CD4-positive, alpha-beta T cell treated with Interleukin-1 beta for 1 hour (primary cell): ENCODE measurements at regions not wholly inside any gene's neighbourhood (a gene's known extent, or its start where the extent isn't known, plus 50 kb on each side); places are given as distances from the start of the nearest gene placed in this dataset.

ENCODE experiments used
- DNase-seq, 2 donors: peaks; one replicate each; pipeline ENCODE4 v3.0.0-alpha.2; 2020 to 2022

DNA sequence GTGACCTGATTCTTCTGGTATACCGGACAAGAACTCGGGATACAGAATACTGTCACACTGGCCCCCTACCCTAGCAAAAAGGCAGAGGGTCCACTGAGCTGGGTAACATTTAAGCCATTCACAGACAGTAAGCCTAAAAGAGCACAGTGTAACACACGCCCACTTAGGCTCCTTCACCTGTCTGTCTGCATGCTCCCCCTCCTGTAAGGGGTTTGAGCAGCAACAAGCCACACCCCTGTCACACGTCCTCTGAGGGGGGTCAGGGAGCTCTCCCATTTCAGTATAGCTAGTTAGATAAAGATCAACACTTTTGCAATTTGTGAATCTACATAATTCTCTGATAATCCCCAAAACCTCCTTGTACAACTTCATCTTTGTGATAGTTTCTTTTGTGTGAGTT is 586.3 kb upstream of the LMCD1 start:
- no peak for DNase-seq

DNA sequence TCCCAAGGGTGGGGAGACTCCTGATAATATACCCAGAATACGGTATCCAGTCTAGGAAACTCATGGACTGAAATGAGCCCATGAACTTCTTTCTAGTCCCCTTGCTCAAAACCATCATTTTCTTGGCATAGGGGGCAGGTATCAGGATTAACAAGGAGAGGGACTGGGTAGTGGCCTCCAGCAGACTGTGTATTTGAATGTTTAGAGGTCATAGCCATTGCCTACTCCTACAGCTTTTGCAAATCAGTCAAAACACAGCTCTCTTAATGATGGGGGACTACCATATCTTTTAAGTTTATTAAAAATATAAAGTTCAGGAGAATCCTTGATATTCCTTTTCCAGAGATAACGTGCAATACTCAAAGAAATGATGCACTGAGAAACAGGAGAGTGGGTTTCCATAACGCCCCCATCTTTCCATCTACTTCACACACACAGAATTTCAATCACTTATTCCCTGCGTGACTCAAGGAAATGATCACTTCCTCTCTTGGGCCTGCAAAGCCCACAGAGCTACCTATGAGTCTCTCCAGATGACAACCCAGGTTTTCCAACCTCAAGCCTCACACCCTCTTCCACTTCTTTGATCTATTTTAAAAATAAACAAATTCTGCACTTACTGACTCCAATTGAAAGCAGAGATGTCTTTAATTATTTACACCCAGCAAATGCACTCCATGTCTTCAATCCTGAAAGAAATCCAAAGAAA is 584.0 kb upstream of the LMCD1 start:
- no peak for DNase-seq

DNA sequence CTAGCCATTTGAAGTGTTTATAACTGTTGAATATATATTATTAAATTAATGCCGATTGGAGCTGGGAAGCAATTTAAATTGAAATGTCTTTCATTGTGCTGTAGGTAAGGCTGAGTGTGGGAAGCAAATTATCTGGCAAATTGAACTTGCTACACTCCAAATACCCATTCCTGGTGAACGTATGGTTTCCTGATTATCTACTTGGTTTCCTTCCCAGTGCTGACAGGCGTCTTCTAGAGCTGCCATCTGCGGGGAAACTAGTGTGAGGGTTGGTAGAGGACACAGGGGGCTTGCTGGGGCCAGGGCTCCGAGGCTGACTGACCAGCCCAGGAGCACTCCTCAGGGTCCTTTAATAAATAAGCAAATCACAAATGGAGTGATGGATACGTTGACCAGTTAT is 581.4 kb upstream of the LMCD1 start:
- no peak for DNase-seq

DNA sequence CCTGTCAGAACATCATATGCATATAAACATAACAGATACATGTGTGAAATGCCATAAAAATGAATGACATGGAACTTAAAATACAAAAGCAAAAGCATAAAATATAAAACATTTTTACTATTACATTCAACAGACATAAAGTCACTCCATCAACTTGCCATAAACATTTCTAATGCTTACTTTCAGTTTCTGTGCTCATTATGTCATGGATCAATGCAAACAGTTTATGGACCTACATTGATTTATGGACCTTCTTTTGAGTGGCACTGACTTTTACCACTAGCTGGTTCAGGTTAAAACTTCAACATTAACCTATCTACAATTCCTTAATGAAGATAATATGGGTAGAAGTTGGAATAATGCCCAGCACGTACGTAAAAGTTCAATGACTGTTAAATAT is 577.4 kb upstream of the LMCD1 start:
- no peak for DNase-seq

DNA sequence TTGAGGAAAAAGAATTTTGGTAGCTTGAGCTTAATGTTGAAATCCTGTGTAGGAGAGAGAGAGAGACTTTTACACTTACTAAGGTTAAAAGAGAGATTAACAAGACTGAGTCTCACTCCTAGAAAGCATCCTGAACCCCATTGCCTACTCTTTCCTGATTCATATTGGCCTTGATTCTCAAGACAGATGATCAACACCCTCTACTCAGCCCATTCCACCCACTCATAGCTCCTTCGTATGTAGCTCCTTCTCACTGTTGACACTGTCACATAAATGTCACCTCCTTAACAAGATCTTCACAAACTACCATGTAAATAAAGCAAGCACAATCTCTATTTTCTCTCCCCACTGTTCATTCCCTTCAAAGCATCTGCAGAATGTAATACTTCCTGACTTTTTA is 574.6 kb upstream of the LMCD1 start:
- no peak for DNase-seq

DNA sequence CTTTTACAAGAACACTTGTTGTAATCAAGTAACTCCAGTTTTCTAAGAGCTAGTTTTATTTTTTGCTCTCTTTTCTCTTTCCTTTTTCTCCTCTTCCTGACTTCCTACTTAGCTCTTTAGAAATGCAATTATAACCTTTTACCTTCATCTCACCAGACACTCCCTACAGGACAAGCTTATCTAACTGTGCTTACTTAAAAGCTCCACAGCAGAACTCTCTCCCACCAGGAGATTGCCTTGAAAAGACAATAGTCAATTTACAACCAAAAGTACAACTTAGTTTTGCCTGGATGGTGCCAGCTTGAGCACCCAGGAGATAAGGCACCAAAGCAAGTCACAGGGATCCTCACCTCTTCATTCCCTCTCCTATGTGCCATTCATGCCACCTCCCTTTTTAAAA is 573.8 kb upstream of the LMCD1 start:
- no peak for DNase-seq

DNA sequence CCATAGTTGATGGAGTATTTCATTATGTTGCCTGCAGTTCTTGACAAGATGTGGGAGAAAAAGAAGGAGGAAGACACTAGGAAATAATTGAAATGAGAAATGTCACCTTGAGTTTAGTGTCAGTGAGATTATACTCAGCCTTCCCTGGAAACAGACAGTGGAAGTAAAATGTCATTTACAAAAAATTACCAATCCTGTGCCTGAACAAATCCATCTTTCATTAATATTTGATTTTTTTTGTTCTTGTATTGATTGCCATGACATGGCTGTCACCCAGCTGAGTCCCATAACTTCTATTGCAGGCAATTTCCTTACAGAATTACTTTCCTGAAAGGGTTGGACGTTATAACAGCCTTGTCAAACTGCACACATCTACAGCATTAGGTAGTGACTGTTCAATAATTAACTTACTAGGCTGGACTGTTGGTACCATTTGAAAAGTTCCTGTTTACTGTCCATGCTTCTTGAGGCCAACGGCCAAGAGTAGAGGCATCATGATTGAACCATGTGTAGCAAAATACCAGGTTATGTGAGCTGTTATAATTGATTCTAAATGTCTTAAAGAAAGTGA is 572.2 kb upstream of the LMCD1 start:
- DNase-seq = no peak

DNA sequence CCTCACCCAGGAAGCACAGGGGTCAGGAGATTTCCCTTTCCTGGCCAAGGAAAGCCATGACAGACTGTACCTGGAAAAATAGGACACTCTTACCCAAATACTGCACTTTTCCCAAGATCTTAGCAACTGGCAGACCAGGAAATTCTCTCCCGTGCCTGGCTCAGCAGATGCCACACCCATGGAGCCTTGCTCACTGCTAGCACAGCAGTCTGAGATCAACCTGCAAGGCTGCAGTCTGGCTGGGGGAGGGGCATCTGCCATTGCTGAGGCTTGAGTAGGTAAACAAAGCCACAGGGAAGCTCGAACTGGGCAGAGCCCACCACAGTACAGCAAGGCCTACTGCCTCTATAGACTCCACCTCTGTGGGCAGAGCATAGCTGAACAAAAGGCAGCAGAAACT is 567.3 kb upstream of the LMCD1 start:
- DNase-seq = no peak

DNA sequence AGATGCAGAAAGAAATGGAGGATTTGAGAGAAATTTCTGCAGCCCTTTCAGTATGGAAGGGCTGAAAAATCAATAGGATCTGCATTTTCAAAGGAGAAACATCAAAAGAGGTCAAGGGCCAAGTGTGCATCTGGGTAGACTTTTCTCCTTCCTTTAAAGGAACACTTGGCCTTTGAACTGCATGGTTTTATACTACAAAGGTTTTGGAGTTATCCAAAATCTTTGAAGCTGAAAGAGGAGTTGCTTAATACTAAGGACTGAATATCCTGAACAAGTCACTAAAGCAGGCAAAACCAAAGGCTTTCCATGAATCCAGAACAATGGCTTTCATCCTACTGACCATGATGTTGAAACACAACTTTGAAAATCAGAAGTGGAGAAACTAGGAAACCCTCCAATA is 553.7 kb upstream of the LMCD1 start:
- no peak for DNase-seq

DNA sequence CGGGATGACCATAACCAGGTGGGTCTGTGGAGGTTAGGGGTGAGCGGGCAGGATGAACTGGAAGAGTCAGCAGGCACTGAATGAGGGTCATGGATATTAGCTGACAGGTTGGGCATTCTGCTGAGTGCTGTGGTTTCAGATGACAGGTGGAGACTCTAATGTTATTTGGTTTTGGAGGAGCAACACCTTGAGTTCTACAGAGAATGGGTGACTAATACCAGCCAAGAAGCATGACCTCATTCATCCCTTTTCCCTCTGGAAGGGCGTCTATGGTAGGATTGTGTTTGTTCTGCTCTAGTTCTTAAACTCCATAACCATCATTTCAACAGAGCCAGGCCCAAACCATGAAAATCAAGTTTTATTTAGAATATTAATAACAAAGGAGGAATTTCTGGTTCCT is 550.7 kb upstream of the LMCD1 start:
- no peak for DNase-seq

DNA sequence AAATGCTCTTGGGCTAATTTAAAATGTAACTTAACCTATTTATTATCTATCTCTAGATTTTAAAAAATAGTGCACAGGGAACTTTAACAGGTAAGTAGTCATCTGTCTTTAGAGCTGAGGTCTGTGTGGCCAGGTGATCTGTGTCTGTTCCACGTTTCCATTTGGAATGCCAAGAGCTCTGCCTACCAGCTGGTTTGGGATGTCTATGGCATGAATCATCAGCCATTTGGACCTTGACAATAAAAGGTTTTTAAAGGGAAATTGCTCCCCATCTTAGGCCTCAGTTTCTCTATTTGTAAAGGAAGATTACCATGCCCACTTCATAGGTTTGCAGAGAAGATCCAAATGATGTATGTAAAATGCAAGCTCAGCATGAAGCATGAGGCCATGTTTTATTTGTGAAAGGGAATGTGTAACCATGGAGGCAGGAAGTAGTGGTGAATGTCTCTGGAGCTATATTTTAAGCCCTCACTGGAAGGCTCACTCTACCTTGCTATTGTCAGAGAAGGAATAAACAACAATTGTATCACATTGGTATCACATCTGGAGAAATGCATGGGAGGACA is 548.1 kb upstream of the LMCD1 start:
- no peak for DNase-seq

DNA sequence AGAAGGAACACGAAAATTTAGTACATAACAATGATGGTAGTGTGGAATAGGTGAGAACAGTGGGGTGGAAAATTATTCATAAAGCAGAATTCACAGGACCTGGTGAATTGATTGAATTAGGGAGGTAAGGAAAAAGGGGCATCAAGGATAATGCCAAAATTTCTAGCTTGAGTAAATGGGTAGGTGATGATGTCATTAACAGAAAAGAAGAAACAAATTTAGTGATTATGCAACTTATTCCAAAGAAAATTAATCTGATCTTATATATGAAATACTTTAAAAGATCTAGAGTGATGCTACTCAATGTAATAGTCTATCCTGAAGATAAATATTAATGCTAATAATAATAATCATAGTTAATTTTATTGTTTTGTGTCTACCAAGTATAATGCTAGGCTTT is 544.6 kb upstream of the LMCD1 start:
- DNase-seq = no peak

DNA sequence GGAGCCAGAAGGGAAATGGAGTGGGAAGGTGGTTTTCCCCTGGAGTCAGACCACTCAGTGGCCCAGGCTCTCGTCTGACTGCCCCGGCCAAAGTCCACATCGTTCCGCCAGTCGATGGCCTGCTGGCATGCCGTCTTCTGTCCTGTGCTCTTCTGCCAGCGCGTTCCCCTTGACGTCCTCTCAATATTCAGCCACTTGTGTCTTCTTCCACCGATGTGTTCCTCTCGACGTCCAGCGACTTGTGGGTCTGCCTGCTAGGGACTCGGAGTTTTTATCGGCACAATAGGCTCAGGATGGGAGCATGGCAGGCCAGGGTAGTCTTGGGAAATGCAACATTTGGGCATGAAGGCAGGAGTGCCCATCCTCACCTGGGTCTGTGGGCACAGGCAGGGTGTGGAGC is 542.5 kb upstream of the LMCD1 start:
- DNase-seq = no peak

DNA sequence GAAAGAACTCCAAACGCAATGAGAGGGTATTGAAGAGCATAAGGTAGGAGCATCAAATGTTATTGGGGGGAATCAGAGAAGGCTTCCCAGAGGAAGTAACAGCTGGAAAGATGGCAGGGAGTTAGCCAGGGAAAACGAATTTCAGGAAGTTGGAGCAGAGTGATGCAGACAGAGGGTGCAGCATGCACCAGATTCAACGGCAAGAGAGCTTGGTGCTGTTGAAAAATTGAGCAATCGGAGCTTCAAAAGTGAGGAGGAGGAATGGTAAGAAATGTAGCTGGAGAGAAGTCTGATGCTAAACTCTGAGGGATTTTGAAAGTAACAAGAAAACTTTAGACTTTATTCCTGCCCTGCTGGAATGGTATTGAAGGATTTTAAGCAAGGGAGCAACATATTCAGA is 541.0 kb upstream of the LMCD1 start:
- no peak for DNase-seq

DNA sequence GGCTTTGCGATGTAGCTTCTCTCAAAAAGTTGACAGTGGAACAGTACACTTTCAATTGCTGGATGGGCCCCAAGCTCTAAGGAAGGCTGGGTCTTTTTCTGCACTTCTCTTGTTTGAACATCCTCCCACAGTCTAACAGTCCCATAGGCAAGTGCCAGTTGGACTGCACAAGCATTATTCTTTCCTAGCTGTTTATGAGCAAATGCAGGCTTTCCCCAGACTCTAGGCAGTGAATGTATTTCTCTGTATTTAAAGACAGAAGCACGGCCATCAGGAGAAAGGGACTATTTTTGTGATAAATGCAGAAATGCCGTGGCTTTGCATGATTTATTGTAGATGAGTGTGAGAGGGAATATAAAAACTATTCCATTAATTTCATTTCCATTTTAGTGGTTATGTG is 539.3 kb upstream of the LMCD1 start:
- DNase-seq = no peak

DNA sequence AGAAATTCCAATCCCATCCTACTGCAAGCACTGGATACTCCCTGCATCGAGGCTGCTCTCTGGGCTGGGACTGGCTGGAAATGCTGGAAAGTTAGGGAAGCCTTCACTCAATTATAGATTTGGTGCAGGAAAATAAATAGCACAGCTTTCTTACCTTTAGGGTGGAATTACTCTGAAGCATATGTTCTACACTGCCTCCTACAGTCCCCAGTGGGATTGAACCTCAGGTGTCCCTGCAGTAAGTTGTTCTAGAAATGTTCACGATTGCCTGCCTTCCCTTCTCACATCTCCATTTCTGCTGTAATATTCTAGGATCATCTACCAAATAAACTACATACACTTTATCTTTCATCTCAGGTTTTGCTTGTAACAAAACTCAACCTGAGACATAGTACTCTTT is 536.7 kb upstream of the LMCD1 start:
- DNase-seq = no peak

DNA sequence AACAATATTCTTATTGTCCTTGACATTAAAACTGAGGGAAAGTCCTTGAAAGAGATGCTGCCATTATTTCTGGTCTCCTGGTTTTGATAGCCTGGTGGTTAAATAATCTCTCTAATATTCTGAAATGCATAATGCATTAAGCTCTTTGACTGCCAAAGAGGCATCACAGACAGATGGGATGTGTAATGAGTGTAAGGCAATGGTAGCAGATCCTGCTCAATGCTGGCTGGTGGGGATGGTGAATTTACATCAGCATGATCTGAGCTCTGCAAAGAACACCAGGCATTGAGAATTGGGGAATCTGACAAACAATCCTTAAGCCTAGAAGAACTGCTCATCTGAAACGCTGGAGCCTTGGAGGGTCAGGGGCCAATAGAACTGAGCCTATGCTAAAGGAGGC is 528.6 kb upstream of the LMCD1 start:
- no peak for DNase-seq

DNA sequence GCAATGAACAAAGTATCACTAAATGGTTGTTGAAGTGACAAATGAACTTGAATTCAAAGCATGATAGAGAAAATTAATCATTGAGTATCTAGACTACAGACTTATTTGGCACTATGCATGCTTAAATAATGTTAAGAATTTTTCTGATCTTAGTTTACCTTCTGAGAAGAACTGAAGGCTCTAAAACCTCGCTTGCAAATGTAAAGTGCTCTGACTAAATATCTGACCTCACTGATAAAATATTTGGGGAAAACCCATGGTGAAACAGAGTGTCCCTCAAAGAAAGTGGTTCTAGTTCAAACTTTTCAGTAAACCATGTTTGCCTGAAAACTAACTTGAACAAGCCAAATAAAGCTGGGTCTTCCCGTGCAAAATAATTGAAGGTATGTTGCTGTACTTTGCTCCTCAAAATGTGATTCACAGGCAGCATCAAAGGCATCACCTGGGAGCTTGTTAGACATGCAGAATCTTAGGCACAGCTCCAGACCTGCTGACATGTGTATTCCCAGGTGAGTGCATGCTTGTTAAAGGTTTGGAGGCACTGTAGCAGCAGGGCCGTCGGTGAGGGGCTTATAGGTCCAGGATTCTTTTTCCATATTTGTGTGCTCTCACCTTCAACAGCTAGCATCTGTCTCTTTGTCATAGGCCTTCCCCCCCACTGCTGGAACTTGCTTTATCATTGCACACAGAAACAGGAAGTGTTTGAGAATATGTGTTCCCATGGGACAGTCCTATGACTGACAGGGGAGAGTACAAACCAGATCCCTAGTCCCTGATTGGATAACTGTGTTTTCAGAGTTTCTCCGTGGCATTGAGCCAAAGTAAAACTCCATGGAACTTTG is 524.2 kb upstream of the LMCD1 start:
- no peak for DNase-seq

DNA sequence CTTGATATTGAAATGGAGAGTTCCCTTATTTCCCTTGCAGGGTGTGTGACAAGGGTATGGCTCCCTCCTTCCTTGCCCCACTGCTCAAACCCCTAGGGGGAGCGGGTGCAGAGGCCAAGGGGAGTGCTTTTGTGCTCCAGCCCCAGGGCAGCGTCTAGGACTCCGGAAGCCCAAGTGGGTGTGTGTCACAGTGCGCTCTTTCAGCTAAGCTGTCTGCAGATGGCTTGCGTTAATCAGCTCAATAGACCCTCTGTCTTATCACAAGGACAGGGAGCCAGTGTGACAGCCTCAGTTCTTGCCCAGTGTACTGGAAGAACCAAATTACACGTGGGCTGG is 523.6 kb upstream of the LMCD1 start:
- DNase-seq = no peak

DNA sequence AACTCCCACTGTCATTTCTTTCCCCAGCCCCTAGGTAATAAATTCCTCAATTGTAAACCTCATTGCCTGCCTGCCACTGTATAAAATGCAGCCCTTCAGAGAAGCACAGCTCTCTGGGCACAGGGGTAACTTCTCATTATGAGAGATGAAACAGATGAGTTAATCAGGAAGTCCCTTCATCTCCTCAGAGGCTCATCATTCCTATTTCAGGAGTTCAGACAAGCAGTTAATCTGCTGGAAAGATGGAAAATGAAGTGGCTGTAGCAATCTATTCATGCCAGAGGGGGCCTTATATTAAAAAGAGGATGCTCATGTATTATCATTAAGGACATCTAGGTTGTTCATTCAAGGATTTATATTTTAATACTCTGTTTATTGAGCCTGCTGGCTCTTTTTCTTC is 519.5 kb upstream of the LMCD1 start:
- no peak for DNase-seq

DNA sequence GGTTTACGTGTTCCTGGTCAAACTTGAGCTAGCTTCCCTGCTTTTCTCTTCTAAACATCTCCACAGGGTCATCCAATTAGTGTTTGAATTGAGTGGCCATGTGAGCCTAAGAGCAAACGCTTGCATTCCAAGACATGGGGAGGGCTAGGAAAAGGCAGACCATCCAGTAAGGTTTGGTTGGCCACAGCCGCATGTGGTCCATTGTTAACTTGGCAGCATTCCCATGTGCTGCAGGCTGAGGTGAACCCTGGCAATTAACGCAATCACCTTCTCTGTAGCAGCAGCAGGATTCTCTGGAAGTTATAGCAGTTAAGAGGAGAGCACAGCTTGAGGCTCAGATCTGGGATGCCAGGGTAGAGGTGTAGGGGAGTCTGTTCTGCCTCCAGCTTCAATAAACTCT is 502.2 kb upstream of the LMCD1 start:
- no peak for DNase-seq

DNA sequence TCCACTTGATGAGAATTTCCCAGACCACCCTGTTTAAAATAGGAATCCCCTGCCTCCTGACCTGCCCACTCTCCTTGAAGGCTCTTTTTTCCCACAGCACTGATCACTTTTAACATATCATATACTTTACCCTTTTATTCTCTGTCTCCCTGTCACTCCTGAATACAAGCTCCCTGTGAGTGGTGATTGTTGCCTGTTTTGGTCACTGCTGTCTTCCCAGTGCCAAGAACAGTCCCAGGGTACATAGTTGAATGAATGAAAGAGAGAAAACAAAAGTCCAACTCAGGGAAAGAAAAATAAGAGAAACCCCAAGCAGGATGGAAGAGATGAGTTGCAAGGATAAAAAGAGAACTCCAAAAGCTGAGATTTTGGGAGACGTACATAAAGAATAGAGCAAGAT is 500.3 kb upstream of the LMCD1 start:
- no peak for DNase-seq

DNA sequence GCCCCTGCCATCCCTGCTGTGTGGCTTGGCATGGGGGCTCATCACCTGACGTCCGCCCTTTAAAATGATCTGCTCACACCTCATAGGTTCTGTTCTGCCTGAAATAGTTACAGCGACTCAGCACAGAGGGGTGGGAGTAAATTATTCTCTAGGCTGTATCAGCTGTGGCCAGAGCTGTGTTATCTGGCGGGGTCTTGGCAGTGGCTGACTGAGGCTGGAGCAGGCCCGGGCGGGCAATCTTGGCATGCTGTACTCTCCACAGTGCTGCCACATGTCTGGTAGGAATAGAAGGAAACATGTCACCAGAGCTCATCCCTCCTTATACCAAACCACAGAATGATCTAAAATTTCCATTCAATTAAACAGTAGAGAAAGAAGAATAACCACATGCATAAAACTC is 499.9 kb upstream of the LMCD1 start:
- no peak for DNase-seq

DNA sequence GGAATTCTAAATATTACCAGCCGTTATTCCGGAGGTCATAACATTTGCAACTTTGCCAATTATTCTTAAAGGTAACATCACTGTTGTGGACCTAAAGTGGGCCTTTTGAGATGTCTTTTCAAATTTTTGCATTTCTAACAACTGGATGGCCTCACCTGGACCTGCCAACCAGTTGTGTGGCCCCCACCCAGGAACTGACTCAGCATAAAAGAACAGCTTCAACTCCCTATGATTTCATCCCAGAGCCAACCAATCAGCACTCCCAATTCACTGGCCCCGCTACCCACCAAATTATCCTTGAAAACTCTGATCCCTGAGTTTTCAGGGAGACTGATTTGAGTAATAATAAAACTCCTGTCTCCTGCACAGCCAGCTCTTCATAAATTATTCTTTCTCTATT is 489.7 kb upstream of the LMCD1 start:
- no peak for DNase-seq
